NCI-H345 (cell line): ENCODE measurements at regions not wholly inside any gene's neighbourhood (a gene's known extent, or its start where the extent isn't known, plus 50 kb on each side); places are given as distances from the start of the nearest gene placed in this dataset.
"Not testable (repeated sequence)": the region's sequence is repeated elsewhere in the genome, so short reads cannot be mapped to it uniquely, and the experiment has no call there.

Experiments
- DNase-seq: peaks from one replicate; lab custom pipeline; 2025; lab: John Stamatoyannopoulos, UW

DNA sequence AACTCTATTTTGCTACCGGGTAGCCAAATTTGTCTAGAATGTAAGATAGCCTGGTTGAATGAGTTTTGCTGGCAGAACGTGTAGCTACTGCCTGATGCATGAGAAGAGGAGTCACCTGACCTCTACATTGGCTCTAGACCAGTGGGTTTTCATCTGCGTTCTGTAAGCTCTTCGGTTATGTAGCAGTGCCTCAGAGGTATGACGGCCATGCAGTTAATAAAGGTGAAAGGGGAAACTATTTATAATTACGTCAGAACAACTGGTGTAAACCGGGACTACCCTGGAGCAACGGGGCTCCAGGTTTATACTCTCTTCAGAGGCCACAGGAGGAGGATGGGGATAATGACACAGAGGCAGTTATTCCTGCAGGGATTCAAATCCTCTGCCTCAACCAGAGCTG lies 173.4 kb upstream of the KITLG start:
- no peak for DNase-seq

DNA sequence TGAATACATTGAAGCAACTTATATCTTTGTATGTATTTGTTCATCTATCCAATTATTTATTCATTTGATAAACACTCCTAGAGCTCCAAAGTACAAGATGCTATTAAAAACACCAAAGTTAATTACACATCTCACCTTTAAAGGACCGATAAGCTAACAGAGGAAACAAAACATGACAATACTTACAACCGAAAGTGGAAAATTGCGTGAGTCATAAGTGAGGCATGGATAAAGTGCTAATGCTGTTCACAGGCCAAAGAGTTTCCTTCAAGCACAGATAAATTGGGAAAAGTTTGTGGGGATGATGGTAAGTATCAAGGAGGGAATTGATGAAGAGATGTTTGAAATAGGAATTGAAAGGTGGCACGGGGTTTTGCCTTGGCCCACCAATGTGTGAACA lies 172.8 kb upstream of the KITLG start:
- no peak for DNase-seq

DNA sequence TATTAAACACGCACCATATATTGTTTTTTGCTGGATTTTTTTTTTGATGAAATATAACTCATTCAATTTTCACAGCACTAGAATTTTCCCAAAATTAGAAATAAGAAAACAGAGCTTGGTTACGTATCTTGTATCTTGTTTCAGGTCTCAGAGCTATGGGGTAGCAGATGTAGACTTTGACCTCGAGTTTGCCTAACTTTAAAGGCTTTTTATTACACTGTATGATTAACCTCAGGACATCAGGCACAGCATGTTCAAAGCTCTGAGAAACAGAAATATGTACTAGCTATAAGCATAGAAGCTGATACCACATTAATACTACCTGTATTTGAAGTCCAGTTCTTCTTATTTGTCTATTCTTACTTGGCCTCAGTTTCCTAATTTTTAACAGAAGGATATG lies 171.9 kb upstream of the KITLG start:
- DNase-seq = no peak

DNA sequence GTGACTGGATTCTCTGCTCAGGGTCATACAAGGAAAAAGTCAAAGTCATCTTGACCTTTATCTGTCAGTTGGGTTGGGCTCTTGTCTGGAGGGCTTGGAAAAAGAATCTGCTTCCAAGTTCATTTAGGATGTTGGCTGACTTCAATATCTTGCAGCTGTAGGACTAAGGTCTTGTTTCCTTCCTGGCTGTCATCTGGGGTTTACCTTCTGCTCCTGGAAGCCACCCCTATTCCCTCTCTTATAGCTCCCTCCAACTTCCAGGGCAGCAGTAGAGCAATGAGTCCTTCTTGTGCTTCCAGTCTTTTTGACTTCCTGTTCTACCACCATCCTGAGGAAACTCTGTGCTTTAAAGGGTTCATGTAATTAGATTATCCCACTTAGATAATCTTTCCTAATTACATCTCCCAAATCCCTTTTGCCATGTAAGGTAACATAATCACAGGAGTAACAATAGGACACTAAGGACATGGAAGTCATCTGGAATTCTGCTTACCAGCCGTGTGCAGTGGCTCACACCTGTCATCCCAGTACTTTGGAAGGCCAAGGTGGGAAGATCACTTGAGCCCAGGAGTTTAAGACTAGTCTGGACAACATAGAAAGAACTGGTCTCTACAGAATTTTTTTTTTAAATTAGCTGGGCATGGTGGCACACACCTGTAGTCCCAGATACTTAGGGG lies 170.7 kb upstream of the KITLG start:
- no peak for DNase-seq

DNA sequence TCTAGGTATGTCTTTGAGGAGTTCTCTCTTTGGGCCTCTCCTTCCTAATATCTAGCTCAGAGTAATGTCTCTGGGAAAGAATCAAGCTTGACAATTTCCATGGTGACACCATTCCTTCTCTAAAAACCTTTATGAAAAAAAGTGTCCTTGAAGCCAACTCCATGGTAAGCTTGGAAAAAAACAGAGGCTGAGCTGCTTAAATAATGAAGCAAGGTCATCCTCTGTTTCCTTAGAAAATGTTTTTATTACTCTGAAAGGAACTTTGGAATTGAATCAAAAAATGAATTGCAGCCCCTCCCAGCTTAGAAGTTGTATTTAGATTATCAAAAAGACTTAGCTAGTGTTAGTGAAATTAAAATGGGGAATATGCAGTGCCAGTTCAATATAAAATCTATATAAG lies 166.1 kb upstream of the KITLG start:
- no peak for DNase-seq

DNA sequence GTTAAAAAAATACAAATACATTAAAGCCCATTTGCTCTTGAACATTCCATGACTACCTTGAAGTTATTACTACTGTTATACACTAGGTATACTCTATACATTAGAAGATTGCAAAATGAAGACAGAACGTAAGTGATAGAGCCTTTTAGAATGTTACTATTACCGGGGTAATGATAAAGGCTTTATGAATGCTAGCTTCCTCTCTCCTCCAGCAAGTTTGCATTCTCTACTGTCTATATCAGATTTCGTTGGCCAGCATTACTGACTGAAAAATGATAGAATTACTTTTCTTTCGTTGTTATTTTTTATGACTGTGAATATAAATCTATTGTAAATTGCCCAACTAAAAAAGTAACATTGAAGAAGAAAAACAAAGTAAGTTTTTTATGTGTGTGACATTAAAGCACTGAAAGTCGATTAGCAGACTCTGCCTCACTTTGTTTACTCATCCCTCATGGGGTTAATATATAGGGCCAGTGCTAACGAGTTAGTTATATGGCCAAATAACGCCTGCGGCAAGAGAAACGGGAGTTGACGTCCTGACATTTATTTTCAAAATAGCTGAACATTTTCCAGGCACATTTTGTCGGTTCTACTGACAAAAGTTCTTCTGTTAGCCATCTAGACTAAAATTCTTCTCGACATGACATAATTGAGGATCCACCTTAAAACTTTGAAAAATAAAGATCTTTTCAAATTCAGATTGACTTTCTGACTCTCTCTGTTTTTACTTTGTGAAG lies 163.8 kb upstream of the KITLG start:
- no peak for DNase-seq

DNA sequence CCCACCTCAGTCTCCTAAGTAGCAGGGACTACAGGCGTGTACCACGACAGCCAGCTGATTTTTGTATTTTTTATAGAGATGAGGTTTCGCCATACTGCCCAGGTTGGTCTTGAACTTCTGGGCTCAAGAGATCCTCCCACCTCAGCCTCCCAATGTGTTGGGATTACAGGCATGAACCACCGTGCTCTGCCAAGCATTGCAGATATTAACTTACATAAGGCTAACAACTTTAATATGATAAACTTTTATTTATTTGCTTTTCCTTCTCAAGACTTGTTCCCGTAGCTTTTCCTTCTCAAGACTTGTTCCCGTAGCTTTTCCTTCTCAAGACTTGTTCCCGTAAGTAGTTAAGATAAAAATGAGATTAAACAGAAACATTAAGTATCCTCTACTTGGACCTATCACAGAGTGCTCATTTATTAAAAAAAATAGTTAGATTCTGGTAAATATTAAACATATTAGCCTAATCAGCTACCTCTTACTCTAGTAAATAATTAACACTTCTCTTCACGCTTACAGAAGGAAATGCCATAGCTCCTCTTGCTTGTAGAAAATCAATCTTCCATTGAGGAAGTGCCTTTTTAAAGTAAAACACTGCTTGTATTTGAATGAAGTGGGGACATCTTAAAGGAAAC lies 157.7 kb upstream of the KITLG start:
- DNase-seq = no peak

DNA sequence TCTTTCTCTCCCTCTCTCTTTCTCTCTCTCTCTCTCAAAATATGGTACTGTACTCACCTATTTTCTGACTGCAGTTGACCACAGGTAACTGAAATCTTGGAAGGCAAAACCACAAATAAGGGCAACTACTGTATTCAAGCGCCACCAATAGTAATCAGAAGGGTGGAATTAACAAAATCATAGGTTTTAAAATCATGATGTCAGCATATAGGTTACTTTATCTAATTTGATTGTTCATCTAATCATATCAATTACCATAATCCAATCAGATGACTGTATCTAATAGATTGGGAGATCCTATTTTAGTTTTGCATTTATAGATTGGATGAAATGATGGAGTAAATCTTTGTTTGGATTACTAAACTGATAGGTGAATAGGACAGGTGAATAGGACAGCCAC lies 155.8 kb upstream of the KITLG start:
- DNase-seq = no peak

DNA sequence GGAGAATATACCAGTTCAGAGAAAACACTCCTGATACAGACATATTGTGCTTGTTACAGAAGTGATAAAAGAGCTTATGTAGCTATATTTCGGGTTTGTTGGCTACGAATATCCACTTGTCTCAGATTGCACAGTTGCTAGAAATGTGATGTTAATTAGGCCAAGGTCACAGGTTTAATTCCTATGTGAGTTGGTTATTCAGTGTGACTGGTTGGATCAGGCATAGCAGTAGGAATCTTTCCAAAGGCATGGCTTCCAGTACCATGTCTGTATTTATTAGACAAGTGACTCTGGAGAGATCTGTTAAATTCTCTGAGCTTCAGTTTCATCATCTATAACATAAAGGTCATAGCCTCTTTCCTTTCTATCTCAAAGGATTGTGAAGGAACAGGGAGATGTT lies 152.7 kb upstream of the KITLG start:
- DNase-seq = no peak

DNA sequence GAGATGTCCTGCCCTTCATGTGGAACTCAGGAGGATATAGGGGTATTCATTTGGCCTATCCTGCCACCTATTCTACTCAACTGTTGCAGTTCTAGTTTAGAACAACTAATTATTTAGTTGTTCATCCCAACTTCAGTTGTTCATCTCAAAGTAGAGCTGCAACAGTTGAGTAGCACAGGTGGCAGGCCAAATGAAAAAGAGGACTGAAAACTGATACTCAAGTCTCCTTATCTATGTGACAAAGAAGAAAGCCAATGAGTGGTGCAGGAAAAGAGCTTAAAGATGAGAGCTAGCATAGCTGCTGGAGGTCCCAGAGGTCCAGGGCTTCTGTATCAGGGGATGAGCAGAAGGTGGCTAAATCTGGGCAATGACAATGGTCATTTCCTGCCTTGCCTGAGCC lies 148.9 kb upstream of the KITLG start:
- no peak for DNase-seq

DNA sequence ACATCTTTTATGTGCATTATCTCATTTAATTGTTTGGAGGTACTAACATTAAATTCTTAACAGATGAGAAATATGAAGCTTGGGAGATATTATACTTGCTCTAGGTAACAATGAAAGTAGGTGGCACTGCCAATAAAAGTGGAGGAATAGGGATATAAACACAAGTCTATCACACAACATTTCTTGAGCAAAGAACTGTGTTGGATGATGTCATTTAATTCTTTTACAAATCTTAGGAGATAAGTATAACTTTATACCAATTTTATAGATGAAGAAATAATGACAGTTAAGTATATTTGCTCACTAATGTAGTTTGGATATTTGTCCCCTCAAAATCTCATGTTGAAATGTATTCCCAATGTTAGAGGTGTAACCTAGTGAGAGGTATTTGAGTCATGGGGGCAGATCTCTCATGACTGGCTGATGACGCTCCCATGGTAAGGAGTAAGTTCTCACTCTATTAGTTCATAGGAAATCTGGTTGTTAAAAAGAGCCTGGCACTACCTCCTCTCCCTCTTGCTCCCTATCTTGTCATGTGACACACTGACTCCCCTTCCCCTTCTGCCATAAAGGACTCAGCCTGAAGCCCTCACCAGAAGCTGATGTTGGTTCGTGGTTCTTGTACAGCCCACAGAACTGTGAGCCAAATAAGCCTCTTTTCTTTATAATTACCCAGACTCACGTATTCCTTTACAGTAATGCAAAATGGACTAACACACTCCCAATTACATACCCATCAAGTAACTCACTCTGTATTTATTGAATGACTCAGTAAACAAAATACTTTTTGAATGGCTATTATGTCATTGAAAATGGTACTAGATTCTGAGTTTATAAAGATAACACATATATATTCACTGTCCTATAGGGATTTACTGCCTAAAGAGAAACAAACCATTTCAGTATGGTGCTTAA lies 146.8 kb upstream of the KITLG start:
- DNase-seq = no peak

DNA sequence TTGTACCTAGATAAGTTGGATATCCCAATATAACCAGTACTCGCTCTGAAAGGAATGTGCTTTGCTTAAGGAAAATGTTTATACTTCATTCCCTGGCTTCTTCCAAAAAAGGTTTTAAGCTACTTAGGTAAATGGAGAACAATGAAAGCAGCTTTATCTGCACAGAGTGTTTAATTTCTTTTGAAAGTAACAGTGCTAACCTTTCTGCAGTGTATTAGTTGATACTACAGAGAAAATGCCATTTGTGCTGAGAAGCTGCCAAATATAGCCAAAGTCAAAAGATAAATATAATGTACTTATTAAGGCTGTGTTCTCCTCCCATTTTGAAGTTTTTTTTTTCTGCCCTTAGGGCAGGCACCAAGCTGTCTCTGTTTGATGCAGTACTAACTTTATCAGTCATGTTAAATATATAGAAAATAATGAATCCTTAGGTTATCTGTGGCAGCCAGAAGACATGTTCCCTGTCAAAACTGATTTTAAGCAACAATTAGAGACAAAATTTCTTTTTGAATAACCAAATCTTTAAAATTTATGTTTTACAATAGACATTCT lies 145.4 kb upstream of the KITLG start:
- no peak for DNase-seq

DNA sequence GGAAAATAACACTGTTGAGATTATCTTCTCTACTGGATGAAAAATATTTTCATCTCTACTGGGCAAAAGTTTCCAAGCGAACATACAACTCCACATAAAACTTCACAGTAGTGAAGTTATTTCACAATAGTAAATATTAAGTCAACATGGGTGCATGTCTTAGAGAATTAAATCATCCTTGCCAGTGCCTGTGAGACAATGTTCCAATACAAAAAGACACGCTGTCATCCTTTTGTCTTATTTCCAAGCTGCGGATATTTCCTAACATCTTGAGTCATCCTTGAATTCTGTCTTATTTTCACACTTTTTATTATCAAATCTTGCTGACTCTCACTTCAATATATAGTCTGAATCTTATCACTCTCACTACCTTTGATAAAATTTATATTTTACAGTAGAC lies 142.9 kb upstream of the KITLG start:
- no peak for DNase-seq

DNA sequence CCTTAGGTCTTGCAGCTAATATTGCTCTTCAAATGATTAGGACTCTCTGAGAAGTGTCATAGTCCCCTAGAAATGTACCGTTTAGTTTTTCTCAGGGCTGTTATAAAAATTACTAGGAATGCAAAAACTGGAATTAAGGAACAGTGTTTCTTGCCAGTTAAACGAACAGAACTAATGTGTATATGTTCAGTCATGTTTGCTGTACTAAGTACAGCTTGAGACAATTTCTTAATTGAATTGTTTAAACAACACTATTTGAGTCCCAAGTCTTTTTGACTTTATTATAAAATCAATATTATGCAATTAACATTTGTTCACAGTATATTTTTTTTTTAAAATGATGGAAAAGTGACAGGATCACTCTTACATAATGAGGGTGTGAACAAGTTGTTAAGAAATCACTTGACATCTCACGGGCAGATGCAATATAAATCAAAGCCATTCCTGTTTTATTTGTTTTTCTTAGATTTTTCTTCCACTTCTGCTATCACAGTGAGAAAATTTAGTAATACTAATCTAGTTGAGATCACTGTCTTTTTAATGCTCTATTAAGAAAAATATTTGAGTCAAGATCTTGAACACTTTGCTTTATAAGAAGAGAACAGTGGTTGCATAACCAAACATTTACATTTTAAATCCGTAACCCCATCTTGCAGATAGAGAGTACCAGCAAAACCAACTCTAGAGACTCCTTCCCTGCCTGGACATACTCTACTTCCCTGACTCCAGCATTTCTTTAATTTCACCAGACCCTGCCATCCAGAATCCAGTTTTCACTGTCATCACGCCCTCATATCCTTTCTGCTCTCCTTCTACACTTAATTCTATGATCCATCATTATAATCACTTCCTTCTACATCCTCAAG lies 140.7 kb upstream of the KITLG start:
- no peak for DNase-seq

DNA sequence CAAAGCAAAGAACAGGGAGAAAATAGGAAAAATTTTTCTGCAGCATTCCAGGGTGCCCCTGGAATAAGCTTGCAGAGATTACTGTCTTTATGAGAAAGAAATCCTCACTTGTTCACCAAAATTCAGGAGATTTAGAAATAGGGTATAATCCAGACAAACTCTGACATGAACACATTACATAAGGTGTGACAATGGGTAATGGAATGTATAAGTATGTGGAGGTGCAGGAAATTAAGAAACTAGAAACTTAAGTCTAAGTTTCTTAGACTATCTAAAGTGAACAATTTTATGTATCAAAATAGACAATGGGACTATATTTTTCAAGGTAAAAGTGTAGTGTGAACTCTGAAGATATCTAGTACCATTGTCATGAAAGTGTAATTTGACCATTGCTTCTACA lies 140.0 kb upstream of the KITLG start:
- no peak for DNase-seq

DNA sequence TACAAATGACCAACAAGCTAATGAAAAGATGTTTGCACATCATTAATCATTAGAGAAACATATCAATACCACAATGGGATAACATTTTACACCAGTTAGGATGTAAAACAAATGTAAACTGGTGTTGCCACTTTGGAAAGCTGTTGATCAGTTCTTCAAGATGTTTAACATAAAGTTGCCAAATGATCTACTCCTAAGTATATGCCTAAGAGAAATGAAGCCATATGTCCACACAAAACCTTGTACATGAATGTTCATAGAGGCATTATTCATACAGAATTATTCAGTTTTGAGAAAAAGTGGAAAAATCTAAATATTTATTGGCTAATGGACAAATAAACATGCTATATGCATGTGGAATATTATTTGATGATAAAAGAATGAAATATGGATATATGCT lies 136.9 kb upstream of the KITLG start:
- no peak for DNase-seq

DNA sequence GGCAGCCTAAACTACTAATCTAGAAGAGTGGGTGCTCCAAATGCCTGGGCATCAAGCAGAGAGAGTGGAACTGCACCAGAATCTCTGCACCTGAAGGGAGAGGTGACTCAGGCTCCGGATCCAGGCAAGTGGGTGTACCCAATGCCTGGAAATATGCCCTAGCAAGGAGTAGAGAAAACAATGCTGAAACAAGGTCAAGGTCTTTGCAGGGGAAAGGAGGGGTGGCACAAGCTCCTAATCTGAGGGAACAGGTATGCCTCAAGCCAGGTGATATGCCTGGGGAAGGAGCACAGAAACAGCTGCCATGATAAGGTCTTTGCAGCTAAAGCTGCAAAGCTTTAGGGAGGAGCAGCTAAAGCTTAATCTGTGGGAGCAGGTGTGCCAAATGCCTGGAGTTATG lies 136.0 kb upstream of the KITLG start:
- no peak for DNase-seq

DNA sequence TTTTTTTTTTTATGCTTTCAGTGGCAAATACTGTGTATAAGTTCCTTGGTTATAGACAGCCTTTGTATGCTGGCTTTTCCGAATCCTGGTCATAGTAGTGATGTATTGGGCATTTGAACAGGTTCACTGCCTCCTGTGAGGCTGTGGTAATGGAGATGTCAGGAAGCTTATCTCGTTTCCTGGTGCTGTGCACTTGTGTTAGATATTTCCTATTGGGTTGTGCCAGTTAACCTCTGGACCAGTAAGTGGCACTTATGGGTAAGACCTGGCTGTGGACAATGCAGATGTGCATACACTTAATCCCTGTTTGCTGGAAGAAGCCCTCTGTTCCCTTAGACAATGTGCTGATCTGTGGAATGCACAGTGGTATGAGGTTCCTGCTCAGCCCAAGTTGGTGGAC lies 135.4 kb upstream of the KITLG start:
- no peak for DNase-seq

DNA sequence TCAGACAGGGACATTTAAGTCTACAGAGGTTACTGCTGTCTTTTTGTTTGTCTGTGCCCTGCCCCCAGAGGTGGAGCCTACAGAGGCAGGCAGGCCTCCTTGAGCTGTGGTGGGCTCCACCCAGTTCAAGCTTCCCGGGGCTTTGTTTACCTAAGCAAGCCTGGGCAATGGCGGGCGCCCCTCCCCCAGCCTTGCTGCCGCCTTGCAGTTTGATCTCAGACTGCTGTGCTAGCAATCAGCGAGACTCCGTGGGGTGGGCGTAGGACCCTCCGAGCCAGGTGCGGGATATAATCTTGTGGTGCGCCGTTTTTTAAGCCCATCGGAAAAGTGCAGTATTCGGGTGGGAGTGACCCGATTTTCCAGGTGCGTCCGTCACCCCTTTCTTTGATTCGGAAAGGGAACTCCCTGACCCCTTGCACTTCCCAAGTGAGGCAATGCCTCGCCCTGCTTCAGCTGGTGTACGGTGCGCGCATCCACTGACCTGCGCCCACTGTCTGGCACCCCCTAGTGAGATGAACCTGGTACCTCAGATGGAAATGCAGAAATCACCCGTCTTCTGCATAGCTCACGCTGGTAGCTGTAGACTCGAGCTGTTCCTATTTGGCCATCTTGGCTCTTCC lies 134.1 kb upstream of the KITLG start:
- not testable (repeated sequence) for DNase-seq

DNA sequence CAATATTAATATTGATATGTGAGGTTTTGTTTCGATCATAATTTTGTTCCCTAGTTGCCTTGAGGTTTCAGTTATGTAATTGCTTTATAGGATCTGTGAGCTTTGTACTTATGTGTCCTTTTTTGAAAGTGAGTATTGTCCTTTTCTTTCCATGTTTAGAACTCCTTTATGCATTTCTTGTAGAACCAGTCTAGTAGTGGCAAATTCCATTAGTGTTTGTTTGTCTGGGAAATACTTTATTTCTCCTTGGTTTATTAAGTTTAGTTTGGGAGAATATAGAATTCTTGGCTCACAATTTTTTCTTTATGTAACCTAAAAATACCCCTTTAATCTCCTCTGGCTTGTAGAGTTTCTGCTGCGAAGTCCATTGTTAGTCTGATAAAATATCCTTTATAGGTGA lies 127.5 kb upstream of the KITLG start:
- no peak for DNase-seq

DNA sequence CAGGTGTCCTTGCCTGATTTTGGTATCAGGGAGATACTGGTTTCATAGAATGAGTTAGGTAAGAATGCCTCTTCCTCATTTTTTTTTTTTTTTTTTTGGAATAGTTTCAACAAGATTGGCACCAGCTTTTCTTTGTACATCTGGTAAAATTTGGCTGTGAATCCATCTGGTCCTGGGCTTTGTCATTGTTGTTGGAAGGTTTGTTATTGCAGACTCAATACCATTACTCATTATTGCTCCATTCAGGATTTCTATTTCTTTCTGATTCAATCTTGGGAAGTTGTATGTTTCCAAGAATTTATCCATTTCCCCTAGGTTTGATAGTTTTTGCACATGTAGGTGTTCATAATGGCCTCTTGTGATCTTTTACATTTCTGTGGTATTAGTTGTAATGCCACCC lies 126.0 kb upstream of the KITLG start:
- DNase-seq = no peak
